ENCODE measurements at regions not wholly inside any gene's neighbourhood (a gene's known extent, or its start where the extent isn't known, plus 50 kb on each side); places are given as distances from the start of the nearest gene placed in this dataset.
A peak's percentile ranks its signal among the peaks of the same experiment; 100 is the strongest.

DNA sequence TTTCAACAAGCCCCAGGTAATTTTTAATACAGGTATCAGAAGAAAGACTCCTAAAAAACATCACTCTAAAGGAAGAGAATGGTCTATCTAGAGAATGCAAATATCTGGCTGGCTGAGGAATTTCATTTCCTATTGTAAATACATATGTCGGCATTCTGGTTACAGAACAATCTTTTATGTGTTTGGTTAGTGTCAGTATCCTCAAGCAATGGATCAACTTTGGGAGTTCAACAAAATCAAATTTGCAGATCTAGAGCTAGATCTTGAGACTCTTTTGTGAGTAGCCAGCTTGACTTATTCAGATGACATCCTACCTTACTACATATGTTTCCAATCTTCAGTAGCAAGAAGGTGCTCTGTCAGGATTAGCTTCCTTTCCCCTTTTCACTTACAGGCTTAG, 145.1 kb downstream of the BTC start:
- no peak for DNase-seq (ENCODE audit: low read depth in 2 of 2)

DNA sequence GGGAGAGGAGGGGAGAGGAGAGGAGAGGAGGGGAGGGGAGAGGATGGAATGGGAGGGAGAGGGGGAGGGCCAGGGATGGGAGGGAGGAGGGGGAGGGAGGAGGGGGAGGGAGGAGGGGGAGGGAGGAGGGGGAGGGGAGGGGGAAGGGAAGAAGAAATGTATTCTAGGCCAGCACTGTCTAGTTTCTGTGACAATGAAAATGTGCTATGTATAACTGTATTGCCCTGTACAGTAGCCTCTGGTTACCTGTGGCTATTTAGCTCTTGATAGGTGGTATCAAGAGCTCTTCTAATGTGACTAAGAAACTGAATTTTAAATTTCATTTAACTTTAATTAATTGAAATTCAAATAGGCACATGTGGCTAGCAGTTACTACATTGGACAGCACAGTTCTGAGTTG, 143.1 kb downstream of the BTC start:
- DNase-seq (ENCODE audit: low read depth in 2 of 2): no peak

DNA sequence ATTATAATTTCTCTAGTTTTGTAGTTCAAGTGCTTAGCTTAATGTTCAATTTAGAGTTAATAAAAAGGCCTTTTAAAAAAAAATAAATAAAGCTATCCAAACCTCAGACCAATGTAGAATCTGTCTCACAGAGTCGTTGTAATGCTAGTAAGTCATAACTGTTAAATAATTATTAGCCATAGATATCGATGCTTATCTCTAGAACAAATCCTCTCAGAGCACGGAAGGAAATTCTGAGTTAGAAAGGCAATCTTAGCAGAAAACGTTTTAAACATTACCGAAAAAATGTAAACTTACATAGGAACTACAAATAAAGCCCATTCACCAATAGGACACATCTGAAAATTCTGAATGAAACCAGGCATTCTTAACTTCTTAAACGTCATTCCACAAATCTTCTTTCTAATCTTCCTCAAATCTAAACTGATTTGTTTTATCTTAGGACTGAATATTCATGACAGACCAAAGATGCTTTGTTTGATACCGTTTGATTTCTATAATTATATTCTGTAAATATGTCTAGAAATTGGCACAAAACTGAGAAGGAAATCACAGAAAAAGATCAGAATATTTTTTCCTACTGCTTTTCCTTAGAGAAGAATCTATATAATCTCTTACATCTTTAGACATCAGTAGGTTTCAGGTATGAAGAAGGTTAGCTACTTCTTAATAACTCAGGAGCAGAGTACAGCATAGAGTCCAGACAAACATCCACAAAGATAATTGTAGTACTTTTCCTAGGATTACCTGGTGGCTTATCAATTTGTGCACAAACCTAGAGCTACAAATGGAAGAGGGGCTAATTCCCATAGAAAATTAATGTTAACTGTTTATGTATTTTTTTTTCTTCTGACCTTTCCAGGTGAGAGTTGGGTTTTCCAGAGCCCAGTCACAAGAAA, 140.7 kb downstream of the BTC start:
- no peak for DNase-seq (ENCODE audit: low read depth in 2 of 2)

DNA sequence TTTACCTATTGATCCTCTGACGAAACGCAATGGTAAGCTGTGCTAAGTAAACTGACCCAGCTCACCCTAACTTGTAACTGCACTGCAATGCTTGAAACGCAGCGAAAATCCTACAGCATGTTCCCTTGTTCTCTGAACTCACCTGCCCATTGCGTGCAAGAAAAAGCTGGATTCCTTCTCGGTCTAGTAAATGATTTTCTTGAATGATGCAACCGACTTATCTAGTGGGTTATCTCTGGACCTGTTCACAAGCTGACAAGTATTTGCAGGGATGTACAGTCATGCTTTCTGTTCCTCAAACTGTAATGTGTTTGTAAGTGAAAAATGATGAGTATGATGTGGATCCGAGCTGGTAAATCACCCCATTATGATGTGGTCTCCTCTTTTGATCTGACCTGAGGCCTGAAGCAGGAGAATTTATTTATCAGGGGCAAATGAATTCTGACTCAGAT, 140.1 kb downstream of the BTC start:
- DNase-seq (ENCODE audit: low read depth in 2 of 2): no peak

DNA sequence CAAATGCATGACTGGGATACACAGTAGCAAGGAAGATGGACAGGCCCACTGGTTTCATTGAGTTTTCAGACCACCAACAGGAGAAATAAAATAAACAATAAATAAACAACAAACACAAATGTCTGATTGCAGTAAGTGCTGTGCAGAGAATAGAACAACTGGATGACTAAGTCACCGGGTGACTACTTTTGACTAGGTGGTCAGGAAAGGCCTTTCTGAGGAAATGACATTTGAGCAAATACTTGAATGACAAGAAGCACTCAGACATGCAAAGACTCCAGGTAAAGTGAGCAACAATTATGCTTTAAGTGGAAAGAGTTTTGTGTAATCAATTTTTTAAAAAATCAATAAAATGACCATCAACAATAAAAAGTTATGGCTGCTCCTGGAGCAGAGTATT, 137.7 kb downstream of the BTC start:
- no peak for DNase-seq (ENCODE audit: low read depth in 2 of 2)

DNA sequence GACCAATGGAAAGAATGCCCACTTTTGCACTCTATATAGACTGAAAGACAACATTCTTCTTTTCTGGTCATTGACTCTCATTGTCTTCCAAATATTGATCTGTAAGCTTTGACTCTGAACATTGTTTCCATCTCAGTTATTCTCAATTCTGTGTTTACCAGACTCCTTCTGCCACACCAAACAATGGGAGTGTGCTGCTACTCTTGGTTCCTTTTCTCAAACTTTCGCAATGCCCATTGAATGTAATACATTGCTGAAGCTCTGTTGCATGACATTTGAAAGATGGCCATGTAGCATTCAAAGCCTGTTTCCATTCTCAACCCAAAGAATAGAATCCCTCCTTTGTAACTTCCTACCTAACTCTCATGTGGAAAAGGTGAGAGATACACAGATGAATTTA, 136.2 kb downstream of the BTC start:
- no peak for DNase-seq (ENCODE audit: low read depth in 2 of 2)

DNA sequence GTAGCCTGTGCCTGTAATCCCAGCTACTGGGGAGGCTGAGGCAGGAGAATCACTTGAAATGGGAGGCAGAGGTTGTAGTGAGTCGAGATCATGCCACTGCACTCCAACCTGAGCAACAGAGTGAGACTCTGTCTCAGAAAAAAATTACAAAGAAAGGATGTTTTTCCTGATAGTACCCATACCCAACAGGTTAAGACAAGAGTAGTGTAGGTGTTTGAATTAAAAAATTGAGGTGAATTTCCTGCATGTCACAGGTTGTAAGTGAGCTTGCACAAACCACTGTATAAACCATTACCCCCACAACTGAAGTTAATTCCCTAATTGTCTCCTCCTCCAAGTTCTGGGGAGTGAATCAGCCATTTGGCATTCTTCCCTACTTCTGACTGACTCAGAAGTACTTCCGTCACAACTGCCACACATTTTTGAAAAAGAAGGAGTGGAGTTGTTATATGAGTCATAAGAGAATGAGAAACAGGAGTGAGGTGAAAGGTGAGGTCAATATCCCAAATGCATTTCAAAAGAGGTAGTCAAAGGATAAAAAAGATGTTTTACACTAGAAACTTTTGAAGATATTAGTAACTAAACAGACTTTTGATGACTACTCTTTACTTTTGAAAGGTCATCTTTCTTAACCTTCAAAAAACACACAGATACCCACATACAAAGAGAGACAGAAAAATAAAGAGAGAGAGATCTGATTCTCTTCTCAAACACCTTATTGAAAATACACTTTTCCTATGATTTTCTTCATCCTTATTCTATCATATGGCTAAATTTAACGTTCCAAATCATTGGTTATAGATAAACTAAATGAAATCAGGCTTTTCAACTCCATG, 134.5 kb downstream of the BTC start:
- DNase-seq (ENCODE audit: low read depth in 2 of 2): no peak

DNA sequence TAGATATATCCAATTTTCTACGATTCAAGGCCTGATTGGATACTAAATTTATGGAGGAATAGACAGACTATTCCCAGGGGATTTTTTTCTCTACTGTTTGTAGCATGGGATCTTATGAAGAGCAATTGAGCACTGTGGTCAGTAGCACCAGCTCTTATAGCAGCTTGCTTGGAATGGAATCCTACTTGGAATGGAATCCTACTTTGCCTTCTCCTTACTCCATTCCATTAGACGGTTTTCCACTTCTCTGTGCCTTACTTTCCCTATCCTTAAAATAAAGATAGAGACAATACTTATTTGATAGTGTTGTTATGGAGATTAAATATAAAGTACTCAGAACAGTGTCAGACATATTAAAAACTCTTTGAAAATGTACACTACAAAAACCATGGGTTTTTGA, 133.5 kb downstream of the BTC start:
- no peak for DNase-seq (ENCODE audit: low read depth in 2 of 2)

DNA sequence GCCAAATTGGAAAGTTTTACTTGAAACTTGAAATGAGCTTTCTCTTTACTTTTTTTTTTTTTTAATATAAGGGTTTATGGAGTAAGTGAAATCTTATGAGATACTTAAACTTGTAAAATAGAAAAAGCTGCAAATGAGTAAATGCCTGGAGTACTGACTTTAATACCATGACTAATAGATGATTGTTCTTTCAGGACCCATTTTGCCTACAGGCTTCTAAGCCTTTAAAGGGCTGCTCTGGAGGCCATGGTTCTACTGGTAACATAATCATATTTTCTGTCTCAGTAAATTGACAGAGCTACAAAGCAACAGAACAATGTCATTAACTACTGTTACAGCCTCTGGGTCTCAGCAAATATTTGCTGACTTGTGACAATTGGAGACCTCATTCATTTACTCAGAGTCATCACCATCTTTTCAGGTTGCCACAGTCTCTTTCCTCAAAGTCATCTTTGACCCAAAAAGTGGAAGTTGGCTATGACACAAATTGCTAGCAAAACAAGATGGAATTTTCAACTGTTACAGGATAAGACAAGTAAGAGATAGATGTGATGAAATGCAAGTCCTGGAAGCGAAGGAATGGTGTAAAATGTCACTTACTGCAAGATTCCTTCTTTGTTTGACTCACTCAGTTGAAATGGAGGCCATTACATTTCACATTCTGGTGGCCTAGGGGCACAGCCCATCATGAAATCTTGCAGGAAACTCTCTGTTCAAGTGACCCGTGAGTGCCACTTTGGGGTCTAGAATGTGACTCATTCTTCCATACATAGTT, 132.7 kb downstream of the BTC start:
- DNase-seq (ENCODE audit: low read depth in 2 of 2): no peak

DNA sequence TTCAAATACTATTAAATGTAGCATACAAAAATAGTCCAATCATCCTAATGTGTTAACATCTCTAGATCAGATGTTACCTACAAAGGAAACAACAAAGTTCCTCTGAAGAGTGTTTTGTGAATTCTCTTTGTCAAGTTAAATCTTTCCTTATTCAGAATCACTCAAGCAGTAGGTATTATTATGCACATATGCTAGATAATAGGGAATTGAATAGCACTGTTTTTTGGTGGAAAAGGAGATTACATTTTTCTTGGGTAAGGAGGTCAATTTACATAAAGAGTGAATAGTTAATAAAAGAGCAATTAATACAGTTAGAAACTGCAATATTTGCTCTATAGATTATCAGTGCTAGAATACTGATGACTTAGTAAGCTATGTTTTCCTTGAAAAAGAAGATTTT, 130.7 kb downstream of the BTC start:
- no peak for DNase-seq (ENCODE audit: low read depth in 2 of 2)

DNA sequence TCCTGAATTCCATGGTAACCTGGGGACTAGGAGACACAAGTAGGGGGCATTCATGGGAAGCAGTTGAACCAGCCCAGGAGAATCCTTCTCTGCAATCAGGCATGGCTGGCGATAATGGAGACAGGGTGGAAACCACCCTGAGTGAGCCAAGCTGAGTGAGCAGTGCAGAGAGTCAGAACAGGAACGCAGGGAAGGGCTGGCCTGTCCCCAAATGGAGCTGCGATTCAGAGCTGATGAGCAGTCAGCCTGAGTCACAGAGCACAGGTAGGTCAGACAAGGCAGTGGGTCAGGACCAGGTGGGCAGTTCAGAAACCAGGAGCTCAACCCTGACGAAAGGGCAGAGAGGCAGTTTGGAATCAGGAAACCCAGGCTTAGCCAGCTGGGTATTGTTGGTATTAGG, 129.0 kb downstream of the BTC start:
- no peak for DNase-seq (ENCODE audit: low read depth in 2 of 2)

DNA sequence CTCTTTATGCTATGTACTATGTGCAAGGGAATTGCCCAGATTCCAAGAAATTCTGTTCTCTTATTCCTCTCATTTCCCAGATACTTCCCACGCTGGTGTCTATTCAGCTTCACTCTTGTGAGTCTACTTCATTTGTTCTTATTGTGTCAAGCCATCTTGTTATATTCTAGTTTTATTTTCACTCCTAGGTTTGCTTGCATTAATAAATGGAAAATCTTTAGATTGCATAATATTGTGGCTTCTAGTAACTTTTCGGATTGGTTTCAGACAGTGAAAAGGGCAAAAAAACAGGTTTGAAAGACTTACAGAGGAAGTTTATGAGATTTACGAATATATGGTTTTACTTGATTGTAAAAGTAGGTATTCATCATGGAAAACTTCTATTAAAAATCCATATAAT, 128.4 kb downstream of the BTC start:
- DNase-seq (ENCODE audit: low read depth in 2 of 2): no peak

DNA sequence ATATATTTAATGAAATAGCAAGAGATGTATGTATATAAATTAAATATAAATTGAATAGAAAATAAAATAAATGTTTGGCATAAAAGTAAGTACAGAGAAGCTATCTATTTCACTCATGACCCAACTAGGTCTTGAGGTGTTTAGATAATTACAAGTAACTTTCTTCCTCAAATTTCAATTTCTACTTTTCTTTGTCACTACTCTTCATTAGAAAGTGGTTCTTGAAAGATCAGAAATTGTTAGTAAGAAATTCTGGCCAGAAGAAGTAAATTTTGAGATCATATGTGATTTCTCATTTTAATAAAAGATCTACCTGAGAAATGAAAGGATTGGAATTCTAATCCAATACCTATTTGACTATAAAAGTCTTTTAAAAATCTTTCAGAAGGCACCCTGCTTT, 126.9 kb downstream of the BTC start:
- no peak for DNase-seq (ENCODE audit: low read depth in 2 of 2)

DNA sequence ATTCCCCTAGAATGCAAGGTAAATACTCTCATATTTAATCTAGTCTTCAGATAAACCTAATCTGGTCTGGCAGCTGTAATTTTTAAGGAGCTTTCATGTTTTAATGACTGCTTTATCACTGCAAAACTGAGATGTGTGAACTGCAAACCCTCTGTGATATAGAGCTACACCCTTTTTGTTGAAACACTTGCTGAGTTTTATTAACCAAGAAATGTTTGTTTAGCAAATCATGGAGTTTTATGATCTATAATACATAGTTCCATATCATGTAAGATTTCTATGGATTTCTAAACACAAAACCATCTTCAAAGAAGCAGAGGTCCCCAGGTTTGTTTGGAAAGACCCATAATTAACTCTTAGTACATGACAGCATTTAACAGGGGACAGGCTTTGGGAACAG, 126.4 kb downstream of the BTC start:
- no peak for DNase-seq (ENCODE audit: low read depth in 2 of 2)

DNA sequence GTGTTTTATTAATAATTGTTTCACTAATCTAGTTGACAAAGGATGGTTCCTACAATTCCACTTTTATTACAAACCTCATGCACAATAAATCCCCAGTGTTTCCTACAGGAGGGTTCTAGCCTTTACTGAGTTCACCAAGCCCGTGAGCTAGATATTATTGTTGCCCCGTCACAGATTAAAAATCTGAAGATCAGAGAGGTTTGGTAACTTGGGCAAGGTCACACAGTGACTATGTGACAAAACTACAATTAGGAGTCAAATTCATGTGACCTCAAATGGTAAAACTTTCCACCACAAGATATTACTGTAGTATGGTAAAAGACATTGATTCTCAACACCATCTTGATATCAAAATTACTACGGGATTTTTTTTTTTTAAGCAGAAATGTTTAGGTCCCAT, 124.6 kb downstream of the BTC start:
- DNase-seq (ENCODE audit: low read depth in 2 of 2): no peak

DNA sequence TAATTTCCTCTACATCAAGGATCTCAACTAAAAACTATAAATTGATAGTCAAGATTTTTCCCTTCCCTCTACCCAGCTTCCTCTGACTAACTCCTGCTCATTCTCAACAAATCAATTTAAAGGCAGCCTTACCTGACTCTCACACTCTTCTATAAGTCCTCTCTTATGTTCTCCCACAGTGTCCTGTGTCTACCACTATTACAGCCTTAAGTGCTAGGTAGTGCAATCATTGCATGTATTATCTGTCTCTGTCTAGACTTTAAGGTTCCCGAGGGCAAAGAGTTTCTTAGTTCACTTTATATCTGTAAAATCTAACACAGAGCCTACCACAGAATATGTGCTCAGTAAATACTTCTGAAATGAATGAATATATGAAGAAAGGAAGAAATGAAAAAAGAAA, 123.7 kb downstream of the BTC start:
- no peak for DNase-seq (ENCODE audit: low read depth in 2 of 2)

DNA sequence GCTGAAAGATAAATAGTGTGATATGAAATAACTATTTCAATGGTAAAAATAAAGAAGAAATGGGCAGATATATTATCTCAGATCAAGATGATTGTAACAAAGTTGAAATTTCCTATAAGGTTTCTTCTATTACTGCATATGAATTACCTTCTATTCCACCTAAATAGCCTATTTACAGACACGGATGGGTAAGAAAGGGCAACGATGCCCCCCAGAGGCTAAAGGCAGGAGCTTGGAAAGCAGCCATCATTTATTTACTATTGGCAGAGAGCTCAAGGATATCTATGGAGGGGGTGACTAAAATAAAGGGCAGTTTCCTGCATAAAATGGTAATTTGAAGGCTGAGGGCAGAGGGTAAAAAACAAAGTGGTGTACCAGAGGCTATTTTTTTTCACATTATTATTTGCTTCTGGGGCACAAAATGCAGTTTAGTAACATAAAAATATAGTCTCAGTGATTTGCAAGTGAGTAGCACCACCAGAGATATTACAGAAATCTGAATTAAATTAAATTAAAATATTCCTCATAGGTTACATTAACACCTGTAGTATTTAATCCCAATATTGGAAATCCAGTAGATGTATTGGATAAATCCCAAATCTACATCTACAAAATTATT, 123.1 kb downstream of the BTC start:
- peak; percentile 12 to 26 for DNase-seq (ENCODE audit: low read depth in 2 of 2)

DNA sequence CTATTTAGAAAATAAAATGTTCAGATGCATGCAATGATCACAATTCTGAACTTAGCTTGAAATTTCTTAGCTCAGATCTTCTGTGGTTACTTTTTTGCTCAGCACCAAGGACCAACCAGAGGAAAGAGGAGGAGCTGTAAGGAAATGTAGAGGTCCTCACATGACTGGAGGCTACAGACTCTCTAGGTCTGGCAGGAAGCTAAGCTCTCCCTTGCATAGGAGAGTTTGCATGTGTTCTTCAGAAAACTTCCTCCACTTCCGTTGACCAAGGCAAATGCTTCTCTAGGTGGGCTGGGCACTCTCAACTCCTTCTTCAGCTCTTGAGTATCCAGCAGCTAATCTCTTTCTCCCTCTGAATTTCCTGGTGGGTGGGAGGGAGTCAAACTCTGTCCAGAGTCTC, 119.6 kb downstream of the BTC start:
- no peak for DNase-seq (ENCODE audit: low read depth in 2 of 2)

DNA sequence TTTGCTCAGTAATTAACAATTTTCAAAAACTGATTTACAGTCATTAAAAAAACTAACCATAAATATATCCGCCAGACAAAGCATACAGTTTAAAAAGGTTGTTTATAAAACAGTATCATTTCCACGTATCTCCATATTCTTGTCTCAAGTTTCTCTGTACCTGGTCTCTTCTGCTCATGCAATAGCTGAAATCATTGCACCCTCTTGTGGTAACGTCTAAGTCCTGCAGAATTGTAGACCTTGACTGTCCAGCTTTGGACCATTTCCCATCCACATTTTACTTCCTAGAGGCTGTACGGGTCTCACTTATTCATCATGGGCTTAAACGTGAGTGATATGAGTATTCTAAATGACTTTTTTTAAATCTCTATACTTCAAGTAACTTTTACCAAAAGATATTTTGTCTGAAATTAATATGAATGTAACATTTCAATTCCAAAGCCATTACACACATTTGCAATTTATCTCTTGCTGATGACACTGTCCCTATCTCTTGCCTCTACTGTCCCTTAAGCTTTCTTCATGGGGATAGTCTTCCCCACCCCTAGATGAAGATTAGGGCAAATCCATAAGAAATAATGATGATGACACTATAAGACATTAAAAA, 118.5 kb downstream of the BTC start:
- no peak for DNase-seq (ENCODE audit: low read depth in 2 of 2)

DNA sequence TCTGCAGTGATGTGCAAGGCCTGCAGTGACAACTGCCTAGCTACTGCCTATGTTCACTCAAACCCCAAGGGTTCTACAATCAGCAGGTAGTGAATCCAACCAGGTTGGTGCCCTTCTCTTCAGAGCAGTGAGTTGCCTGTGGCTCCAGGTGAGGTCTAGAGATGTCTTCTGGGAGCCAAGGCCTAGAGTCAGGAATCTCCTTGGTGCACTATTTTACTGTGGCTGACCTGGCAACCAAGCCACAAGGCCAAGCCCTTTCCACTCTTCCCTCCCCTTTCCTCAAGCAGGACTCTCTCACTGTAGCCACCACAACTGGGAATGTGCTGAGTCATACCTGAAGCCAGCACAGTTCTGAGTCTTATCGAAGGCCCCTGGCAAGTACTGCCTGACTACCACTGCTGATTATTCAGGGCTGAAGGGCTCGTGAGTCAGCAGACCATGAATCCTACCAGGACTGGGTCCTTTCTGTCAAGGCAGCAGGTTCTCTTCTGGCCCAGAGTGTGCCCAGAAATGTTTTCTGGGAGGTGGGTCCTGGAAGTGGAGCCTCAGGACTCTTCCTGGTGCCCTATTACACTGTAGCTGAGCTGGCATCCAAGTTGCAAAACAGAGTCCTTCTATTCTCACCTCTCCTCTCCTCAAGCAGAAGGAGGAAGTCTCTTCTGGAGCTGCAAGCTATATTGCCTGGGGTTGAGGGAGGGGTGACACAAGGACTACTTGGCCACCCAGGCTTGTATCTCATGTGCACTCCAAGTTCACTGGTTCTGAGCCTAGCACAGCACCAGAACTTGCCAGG, 111.6 kb downstream of the BTC start:
- DNase-seq (ENCODE audit: low read depth in 2 of 2): no peak

DNA sequence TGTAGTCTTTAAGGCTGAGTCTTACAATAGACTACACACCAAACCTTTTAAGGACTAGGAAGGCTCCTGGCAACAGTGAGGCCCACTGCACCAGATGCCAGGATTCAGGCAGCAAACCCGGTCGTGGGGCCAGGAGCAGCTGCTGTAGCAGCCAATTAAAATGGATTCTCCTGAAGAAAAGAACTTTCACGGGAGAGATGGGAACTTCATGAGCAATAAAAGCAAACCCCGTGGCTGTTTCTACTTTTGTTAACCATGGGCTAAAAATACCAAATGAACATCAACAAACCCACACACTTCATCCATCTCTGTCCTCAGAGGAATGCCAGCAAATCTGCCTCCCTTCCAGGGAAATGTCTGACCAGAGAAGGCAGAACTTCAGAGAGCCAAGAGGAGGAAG, 101.4 kb downstream of the BTC start:
- no peak for DNase-seq (ENCODE audit: low read depth in 2 of 2)

All from stimulated activated CD4-positive, alpha-beta T cell treated with anti-CD3 and anti-CD28 coated beads, Interleukin-1b, Interleukin-23, amount 100 ng/mL, for 4 hours (primary cell).